ENCODE measurements at regions not wholly inside any gene's neighbourhood (a gene's known extent, or its start where the extent isn't known, plus 50 kb on each side); places are given as distances from the start of the nearest gene placed in this dataset.

DNA sequence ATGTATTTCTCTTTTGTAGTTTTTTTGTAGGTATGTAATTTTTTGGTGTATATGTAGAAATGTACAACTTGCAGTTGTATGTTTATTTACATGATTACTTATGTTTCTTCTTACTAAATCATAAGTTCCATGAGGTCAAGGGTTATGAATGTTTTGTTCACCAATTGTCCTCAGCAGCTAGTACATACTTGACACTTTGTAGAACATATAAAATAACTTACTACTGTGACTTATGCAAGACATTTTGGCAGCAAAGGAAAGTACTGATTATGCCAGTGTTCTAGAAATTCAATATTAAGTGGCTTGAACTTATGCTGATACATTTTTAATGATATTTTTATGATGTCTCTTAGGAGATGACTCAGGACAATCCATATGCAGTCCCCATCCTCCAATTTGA, 209.6 kb downstream of the DKK1 start:
- TF ChIP-seq, protein P1, sequence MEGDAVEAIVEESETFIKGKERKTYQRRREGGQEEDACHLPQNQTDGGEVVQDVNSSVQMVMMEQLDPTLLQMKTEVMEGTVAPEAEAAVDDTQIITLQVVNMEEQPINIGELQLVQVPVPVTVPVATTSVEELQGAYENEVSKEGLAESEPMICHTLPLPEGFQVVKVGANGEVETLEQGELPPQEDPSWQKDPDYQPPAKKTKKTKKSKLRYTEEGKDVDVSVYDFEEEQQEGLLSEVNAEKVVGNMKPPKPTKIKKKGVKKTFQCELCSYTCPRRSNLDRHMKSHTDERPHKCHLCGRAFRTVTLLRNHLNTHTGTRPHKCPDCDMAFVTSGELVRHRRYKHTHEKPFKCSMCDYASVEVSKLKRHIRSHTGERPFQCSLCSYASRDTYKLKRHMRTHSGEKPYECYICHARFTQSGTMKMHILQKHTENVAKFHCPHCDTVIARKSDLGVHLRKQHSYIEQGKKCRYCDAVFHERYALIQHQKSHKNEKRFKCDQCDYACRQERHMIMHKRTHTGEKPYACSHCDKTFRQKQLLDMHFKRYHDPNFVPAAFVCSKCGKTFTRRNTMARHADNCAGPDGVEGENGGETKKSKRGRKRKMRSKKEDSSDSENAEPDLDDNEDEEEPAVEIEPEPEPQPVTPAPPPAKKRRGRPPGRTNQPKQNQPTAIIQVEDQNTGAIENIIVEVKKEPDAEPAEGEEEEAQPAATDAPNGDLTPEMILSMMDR (conservative IDR thresholded peaks at IDR 0.05; ENCODE audit: low read depth, low read length) = no peak
- TF ChIP-seq EZH2phosphoT487 (IDR thresholded peaks at IDR 0.05; ENCODE audit: borderline replicate concordance, low read length) (no peak), EZH2 (IDR thresholded peaks at IDR 0.05; ENCODE audit: low read length, unreplicated experiment) (no peak)
